ENCODE measurements at regions not wholly inside any gene's neighbourhood (a gene's known extent, or its start where the extent isn't known, plus 50 kb on each side); places are given as distances from the start of the nearest gene placed in this dataset.

DNA sequence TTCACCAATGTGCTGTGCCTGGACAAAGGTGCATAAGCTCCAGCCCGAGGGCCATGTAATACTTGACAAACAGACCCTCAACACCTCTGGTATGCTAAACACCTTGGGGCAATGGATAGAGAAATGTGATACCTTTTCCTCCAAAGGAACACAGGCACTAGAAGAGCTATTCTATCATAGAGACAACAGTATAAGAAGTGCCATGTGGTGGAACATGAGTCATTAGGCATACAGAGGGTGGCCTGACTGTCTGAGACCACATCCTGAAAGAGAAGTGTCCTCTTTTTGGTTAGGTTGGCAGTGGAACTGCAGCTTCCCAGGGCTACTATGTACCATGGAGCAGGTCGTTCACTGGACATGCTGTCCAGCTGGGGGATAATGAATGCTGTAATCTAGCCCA, 153.9 kb downstream of the INSIG2 start:
- TF ChIP-seq EZH2 (IDR thresholded peaks at IDR 0.05; ENCODE audit: borderline replicate concordance, low read depth, low read length, poor library complexity, severe bottlenecking) = no peak
- TF ChIP-seq, protein P1, sequence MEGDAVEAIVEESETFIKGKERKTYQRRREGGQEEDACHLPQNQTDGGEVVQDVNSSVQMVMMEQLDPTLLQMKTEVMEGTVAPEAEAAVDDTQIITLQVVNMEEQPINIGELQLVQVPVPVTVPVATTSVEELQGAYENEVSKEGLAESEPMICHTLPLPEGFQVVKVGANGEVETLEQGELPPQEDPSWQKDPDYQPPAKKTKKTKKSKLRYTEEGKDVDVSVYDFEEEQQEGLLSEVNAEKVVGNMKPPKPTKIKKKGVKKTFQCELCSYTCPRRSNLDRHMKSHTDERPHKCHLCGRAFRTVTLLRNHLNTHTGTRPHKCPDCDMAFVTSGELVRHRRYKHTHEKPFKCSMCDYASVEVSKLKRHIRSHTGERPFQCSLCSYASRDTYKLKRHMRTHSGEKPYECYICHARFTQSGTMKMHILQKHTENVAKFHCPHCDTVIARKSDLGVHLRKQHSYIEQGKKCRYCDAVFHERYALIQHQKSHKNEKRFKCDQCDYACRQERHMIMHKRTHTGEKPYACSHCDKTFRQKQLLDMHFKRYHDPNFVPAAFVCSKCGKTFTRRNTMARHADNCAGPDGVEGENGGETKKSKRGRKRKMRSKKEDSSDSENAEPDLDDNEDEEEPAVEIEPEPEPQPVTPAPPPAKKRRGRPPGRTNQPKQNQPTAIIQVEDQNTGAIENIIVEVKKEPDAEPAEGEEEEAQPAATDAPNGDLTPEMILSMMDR (conservative IDR thresholded peaks at IDR 0.05; ENCODE audit: low read depth, low read length) = no peak

Data from A673 (cell line).